ENCODE measurements at regions not wholly inside any gene's neighbourhood (a gene's known extent, or its start where the extent isn't known, plus 50 kb on each side); places are given as distances from the start of the nearest gene placed in this dataset.
"Not testable (repeated sequence)": the region's sequence is repeated elsewhere in the genome, so short reads cannot be mapped to it uniquely, and the experiment has no call there.

DNA sequence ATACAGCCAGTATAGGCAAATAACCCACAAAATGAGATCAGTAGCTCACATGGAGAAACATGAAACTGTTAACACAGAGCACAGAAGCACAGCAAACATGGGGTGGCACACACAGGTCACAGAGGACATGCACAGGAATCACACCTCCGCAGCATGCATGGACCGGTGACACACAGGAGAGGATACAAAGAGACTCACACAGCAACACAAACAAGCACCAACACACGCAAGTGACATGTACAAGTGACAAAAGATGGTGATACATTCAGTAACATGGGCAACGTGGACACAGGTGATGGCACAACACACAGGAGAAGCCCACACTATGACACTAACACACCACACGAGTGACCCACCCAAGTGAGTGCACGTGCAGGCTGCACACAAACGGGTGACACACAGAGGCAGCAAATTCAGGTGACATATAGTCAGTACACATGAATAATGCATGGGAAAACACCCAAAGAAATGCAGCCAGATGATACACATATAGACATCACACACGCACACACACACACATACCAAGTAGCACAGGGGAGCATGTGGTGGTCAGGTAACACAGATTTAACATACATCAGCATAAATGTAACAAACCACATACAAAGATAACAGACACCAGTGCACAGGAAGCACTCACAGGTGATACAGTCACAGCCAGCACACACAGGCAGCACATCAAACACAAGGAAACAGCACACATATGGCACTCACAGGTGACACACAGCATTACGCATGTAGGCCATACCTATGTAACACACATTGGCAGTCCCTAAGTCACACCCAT is 216.0 kb upstream of the SFSWAP start:
- no peak for DNase-seq

DNA sequence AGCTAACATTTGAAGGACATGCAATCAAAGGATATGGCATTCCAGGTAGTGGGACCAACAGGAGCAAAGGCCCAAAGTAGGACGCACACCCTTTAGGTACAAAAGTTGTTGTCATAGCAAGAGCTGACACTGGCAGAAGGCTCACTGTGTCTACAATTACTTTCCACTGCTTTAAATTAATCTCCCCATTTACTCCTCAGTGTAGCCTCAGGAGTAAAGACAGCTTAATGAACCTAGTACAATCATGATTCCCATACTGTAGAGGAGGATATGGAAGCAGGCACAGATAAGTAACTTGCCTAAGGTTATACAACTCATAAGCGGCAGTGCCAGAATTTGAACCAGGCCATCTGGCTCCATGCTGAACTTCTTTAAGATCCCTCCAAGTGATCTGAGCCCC is 212.9 kb upstream of the SFSWAP start:
- DNase-seq, result no peak

DNA sequence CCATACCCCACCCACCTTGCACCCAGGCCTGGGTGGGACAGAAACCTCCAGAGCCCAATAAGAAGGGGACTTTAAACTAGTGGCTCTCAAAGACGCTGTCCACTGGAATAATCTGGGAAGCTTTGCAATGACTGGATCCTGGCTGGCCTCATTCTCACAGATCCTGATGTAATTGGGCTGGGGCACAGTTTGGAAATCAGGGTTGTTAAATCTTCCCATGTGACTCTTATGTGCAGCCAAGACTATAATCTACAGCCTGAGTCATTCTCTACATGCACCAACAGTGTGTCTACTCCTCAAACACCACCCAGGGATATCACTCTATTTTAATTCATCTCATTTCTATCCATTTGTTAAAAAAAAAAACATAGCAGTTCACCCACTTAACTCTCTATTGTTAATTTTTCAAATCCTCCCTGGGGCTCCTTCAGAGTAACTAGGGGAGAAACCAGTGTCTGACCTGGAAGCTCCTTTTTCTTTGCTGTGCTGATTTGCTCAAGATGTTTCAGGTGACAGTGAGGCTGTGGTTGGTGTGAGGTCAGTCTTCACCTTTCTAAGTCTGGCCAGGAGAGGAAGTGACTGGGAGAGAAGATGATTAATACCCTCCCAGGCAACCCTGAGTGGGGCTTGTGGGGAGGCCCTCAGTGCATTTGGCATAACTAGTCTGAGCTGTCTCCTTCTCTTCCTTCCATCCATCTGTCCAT is 211.6 kb upstream of the SFSWAP start:
- no peak for DNase-seq

DNA sequence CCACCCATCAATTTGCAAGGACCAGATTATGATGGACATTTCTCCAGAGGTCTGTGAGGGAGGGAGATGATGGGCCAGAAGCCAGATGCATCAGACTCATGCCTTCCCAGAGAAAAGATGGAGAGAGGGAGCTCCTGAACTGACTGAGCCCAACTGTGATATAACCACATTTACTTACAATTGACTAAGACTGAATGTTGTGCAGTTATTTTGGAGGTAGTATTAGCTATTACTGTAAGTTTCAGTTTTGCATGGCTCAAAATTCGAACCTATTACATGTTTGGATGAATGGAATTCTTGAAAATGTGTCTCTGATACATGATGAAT is 211.1 kb upstream of the SFSWAP start:
- no peak for DNase-seq

DNA sequence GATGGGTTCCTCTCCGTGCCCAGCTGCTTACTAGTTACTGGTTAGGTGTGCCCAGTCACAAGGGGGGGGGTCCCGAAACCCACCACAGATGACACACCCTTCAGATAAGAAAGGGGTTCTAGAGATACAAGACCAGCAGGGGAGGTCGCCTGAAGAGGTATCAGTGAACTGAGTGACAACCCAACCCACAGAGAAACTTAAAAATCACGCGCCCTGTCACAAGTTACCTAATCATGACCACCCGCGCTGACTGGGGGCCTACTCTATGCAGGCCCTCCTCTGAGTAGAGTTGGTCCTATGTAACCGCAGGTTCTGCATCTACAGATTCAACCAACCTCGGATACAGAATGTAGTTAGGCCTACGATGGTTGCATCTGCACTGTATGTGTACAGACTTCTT is 210.3 kb upstream of the SFSWAP start:
- no peak for DNase-seq

DNA sequence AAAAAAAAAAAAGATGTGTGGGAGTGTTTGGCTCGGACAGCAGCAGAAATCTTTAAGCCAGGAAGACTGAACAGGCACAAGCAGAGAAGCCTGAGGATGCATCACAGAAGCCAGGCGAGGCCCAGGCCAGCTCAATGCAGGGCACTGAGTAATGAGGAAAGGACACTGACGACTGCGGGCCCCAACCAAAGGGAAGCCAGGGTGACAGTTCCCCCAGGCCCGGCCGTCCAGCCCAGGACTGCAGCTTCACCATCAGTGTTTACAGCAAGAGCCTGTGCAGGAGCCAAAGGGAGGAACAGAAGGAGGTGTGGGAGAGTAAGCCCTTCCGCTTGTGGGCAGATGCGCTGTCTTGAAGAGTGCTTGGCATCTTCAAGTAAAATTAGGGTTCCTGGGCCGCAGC is 205.3 kb upstream of the SFSWAP start:
- no peak for DNase-seq

DNA sequence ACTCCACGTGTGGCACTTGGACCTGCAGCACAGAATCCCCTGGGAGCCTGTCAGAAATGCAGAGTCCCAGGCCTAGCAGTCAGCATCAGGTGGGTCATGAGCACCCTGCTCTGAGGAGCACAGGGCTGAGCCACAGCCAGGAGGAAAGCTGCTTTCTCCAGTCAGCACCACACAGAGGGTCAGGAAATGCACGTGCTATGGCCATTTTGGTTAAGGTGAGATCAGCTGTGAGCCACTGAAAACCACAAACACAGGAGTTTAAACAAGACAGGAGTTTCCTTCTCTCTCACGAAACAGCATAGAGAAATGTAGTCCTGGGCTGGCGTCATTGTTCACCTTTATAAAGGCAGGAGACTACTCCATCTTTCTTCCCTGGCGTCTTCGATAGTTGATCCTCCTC is 204.5 kb upstream of the SFSWAP start:
- DNase-seq, result no peak

DNA sequence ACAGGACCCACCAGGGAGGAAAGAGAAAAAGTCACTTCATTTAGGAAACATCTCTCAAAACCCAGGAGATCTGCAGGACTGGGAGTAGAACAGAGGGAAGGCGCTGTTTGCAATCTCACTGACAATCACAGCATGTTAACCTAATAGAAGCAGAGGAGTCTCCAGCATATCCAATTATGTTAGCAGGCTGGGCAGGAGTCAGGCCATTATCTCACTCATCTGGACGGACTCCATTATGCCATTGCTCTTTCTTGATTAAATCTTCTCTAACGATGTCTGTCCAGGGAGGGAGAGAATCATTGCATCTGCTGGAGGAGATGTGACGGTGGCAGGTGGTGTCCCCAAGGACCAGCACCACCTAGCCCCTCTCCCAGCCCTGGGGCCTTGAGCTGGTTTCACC is 203.8 kb upstream of the SFSWAP start:
- DNase-seq, result no peak

DNA sequence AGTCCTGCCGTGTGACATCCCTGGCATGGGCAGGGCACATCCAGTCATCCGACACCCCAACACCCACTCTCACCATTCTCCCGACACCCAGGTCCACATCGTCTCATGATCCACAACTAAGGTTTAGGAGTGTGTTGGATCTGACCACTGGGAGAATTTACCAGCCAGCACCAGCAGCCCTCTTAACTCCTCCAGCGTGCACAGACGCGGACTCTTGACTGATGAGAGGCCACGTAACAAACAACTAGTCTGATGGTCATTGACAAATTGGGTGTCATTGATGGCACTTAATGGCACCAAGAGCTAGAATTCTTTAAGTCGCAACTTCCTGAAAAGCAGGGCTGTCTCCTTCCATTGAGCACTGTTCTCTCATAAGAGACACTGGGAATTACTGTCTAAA is 203.0 kb upstream of the SFSWAP start:
- DNase-seq, result no peak

DNA sequence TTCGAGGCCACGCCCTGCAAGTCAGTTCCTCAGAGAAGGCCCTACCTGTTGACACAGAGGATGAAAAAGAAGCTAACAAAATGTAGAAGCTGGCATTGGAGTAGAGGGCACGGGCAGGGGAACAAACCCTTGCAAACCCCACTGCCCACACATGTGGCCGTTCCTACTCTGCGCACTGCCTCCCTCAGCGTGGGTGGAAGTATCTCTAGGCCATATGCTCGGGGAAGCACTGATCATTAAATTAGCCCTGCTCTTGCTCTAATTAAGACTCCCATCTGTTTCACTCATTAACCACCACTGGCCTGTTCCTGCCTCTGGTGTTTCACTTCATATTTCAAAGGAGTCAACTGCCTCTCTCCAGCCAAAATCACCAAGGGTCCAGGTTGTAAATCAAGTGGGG is 201.2 kb upstream of the SFSWAP start:
- no peak for DNase-seq

DNA sequence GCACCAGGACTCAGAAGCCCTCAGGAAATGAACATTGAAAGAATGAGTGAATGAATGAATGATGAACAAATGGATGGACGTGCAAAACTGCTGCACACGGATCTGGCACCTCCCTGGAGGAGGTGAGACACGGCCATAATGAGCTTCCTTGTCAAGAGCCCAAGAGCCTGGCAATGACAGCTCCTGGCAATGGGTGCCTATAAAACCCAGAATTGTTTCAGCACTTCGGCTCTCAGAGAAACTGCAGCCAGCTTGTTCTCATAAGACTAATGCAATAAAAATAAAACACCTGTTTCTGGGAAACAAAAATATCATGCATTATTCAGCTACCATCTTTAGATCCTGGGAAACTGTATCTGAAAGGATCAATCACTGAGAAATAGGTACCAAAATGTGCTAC is 200.5 kb upstream of the SFSWAP start:
- DNase-seq, result no peak

DNA sequence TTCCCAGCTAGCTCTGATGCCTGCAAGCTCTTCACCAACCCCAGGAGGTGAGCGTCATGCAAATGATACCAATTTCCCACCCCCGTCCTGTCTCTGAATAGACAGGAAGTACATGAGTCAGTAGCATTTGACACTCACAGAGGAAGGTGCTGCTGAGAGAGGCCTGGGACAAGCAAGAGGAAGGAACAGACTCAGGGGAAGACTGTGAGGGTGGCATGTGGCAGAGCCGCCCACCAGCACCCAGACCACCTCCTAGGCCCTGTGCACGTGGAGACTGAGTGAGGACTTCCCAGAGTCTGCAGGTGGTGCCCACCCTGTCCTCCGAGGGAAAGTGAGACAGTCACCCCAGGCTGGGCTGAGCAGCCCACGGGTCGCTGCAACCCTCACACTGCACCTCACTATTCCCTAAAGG is 199.5 kb upstream of the SFSWAP start:
- DNase-seq, result no peak

DNA sequence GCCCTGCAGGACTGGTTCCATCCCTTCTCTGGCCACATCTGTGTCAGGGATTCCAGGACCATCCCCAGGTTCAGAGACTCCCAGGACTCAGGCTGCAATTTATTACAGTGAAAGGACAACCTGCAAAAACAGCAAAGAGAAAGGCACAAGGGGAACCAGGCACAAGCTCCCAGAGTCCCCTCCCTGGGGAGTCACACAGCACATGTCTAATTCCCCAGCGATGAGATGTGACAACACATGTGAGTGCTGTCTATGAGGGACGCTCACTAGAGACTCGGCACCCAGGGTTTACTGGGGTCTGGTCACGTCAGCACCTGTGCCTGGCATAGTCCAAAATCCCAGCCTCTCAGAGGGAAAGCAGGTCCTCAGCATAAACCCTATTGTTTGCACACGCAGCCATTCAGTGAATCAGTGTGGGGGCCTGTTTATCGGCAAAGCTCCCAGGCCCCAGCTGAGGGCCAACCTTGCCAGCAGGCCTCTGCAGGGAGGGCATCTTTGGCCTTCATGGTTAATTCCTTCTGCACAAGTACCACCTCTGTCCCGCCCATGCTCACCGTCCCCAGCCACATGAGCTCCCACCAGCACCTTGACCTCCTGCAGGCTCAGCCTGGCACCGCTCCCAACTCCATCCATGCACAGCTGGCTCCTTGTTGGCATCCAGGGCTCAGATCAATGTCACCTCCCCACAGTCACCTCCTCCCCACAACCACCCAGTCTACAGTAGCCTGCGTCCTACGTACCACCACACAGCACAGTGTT is 198.9 kb upstream of the SFSWAP start:
- no peak for DNase-seq

DNA sequence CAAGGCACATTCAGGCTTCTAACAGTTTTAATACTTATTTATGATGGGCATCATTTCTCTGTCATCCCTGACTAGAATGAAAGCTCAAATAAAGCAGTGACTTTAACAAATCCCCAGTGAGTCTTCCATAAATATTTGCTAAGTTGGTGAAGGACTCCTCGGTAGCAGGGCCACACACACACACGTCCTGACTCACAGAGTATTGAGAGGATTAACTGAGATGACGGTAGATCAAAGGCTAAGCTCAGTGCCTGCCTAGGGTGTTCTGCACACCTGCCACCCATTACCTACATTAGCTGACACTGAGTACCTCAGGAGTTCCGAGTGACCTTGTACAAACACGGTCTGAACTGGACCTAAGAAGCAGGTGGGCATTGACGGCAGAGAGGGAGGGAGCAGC is 197.3 kb upstream of the SFSWAP start:
- DNase-seq, result no peak

DNA sequence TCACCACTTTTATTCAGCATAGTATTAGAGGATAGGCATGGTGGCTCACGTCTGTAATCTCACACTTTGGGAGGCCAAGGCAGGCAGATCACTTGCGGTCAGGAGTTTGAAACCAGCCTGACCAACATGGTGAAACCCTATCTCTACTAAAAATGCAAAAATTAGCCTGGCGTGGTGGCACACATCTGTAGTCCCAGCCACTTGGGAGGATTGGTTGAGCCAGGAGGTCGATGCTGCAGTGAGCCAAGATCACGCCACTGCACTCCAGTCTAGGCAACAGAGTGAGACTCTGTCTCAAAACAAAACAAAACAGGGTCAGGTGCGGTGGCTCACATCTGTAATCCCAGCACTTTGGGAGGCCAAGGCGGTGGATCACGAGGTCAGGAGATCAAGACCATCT is 190.3 kb upstream of the SFSWAP start:
- DNase-seq, result not testable (repeated sequence)

DNA sequence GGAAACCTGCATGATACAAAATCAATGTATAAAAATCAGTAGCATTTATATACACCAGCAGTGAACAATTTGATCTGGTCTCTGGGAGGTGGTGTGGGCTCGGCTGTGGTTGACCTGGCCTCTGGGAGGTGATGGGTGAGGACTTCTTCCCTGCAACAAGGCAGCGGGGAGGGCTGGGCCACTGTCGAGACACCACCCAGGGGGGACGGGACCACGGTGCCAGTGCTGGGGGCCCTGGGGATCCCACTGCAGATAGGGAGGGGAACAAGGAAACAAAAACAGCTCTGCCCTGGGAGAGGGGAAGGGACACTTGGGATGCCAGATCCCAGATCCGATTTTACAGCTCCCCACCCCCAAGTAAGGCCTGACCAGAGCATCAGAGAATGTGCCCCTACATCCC is 189.6 kb upstream of the SFSWAP start:
- no peak for DNase-seq

DNA sequence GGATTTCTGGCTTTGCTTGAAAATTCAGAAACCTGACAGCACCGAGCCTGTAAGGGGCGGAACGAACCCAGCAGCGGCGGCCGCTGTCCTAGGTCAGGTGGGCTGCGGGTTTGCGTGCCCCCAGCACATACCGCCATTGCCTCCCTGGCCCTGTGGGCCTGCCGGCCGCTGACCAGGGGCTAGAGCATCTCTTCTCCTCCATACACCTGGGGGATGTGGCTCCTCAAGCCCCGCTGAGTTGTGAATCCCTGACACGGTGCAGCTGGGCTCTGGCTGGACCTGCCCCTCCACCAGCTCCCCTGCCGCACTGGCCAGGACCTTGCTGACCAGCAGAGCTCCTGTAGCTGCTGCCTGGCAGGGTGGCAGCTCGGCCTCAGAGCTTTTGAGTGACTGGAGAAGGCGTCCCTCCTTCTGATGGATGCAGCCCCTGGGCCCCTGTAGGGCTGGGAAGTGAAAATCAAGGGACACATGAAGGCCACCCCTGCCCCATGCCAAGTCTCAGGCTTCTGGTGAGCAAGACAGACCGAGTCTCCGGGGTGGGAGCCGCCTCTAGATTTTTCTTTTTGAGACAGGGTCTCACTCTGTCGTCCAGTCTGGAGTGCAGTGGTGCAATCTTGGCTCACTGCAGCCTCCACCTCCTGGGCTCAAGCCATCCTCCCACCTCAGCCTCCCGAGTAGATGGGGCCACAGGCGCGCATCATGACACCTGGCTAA is 184.9 kb upstream of the SFSWAP start:
- no peak for DNase-seq

DNA sequence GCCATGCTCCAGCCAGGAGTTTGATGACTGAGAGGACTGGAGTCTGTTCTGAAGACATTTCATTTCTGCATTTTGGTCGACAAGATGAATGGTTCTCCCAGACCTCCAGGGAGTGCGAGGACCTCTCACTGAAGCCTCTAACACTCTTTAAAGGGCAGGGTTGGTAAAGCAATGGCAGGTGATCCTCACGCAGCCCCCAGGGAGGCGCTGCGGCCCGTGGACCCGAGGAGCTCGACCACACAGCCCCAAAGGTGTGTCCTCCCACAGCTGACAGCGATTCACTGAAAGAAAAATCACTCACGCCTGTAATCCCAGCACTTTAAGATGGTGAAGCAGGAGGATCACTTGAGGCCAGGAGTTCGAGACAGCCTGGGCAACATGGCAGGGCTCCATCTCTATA is 183.8 kb upstream of the SFSWAP start:
- DNase-seq, result no peak

DNA sequence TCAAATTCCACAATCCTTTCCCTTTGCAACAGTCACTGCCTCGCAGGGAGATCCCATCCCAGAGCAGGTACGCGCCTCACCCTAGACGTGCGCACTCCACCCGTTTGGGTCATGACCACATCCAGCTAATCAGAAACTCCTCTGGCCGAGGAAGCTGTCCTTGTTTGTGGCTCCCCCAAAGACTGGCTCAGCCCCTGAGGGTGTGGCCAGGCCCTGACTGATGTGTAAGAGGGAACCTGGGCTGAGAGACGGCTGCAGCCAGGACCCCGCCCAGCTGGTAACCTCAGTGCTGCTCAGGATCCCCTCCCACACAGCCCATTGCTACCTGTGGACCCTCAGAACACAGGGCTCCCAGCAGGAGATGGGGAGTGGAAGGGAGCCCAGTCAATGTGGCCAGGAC is 183.2 kb upstream of the SFSWAP start:
- DNase-seq, result no peak

DNA sequence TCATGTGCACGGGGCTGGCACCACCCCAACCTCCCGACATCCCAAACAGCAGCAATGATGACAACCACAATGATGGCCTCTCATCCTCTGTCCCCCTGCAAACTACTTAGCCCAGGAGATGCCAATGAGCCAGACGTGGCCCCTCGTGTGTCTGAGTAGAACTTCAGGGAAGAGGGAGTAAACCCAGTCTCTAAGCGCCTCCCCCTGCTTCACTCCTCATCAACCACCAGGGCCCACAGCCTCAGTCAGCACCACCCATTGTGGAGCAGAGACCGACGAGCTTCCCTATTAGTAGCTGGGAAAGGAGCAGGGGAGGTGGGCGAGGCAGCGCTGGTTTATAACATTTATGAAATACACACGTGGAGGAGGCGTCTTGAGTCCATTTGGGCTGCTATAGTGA is 182.7 kb upstream of the SFSWAP start:
- DNase-seq, result no peak

DNA sequence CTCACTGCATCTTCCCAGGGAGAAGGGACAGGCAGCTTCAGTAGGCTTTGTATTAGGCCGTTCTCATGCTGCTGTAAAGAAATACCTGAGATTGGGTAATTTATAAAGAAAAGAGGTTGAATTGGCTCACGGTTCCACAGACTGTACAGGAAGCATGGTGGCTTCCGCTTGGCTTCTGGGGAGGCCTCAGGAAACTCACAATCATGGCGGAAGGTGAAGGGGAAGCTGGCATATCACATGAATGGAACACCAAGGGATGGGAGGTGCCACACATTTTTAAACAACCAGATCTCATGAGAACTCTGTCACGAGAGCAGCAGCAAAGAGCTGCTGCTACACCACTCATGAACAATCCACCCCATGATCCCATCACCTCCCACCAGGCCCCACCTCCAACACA is 182.2 kb upstream of the SFSWAP start:
- no peak for DNase-seq

DNA sequence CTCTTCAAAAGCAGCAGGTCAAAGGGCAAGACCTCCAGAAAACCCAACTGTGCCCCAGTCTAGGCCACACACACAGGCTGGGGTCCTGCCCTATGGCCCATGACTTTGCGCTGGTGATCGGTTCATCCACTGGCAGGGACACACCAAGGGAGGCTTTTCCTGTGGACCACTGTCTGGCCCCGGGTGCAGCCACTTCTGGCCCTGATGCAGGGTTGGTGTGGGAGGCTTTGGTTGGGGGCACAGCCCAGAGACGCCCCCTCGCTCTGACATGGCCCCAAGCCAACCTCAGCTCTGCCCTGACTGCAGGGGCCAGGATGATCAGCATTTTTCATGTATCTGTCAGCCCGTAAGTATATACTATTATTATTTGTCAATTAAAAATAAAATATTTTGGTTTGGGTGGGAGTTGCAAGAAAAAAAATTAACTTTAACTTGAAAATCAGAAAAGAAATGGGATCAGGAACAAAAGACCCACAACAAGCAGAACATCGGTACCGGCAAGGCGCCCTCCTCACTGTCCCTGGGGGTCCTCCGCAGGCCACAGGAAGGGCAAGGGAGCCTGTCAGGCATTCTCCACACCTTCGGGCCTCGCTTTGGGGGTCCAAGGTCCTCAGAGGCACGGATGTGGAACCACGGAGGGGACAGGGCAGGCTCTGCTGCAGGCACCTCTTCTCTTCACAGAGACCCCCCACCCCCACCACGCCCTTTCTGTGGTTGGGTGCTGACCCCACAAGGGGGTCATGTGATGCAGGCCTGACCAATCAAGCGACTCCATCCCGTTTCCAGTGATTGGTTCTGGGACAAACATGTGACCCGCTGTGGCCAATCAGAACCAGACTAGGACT is 181.5 kb upstream of the SFSWAP start:
- no peak for DNase-seq

DNA sequence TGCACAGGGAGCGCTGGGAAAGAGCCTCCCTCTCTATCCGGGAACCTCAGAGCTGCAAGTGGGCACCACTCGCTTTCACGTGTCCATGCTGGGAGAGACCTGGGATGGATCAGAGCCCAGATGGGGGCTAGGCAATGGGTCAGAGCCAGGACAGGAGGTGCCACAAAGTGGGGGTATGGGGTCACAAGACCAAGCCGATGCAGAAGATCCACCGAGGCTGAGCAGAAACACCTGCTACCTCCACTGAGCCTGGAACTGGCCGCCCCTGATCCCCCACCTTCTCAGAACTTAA is 180.9 kb upstream of the SFSWAP start:
- no peak for DNase-seq

All from COR-L47 (cell line).